ENCODE measurements at regions not wholly inside any gene's neighbourhood (a gene's known extent, or its start where the extent isn't known, plus 50 kb on each side); places are given as distances from the start of the nearest gene placed in this dataset.

DNA sequence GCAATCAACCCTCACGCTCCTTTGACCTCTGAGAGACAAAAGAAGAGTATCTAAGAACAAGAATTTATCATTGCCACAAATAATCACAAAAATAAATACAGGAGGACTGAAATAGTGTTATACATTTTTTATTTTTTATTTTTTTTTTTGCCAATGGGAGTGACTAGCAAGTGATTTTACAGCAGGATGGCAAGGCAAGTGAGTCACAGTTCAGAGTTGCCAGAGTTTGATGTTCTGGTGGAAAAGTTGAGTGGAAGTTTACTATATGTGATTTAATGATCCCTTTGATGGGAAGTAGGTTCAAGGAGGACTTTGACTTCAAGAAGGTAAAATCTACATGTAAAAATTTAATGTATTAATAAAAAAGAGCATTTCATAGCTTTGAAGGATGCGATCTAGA, 2691.4 kb downstream of the PCDH9 start:
- TF ChIP-seq, protein P1, sequence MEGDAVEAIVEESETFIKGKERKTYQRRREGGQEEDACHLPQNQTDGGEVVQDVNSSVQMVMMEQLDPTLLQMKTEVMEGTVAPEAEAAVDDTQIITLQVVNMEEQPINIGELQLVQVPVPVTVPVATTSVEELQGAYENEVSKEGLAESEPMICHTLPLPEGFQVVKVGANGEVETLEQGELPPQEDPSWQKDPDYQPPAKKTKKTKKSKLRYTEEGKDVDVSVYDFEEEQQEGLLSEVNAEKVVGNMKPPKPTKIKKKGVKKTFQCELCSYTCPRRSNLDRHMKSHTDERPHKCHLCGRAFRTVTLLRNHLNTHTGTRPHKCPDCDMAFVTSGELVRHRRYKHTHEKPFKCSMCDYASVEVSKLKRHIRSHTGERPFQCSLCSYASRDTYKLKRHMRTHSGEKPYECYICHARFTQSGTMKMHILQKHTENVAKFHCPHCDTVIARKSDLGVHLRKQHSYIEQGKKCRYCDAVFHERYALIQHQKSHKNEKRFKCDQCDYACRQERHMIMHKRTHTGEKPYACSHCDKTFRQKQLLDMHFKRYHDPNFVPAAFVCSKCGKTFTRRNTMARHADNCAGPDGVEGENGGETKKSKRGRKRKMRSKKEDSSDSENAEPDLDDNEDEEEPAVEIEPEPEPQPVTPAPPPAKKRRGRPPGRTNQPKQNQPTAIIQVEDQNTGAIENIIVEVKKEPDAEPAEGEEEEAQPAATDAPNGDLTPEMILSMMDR (IDR thresholded peaks at IDR 0.05 in 2 of 3, conservative IDR thresholded peaks at IDR 0.05 in 1 of 3; ENCODE audit: control insufficient read depth in 2 of 3, extremely low read depth in 1 of 3, insufficient read depth in 1 of 3, low read depth in 3 of 3, low read length in 3 of 3), result no peak
- no peak for TF ChIP-seq TCF7 (IDR thresholded peaks at IDR 0.05; ENCODE audit: borderline replicate concordance)
- TF ChIP-seq FOXK2 (IDR thresholded peaks at IDR 0.05), result no peak
- TF ChIP-seq SREBF2 (IDR thresholded peaks at IDR 0.05; ENCODE audit: low read length), result no peak
- TF ChIP-seq, protein P2, sequence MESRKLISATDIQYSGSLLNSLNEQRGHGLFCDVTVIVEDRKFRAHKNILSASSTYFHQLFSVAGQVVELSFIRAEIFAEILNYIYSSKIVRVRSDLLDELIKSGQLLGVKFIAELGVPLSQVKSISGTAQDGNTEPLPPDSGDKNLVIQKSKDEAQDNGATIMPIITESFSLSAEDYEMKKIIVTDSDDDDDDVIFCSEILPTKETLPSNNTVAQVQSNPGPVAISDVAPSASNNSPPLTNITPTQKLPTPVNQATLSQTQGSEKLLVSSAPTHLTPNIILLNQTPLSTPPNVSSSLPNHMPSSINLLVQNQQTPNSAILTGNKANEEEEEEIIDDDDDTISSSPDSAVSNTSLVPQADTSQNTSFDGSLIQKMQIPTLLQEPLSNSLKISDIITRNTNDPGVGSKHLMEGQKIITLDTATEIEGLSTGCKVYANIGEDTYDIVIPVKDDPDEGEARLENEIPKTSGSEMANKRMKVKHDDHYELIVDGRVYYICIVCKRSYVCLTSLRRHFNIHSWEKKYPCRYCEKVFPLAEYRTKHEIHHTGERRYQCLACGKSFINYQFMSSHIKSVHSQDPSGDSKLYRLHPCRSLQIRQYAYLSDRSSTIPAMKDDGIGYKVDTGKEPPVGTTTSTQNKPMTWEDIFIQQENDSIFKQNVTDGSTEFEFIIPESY (IDR thresholded peaks at IDR 0.05), result no peak
- TF ChIP-seq TAF1 (IDR thresholded peaks at IDR 0.05; ENCODE audit: borderline replicate concordance, low read depth, low read length), result no peak
- TF ChIP-seq CHD4 (IDR thresholded peaks at IDR 0.05), result no peak
- TF ChIP-seq NR2C2 (IDR thresholded peaks at IDR 0.05; ENCODE audit: borderline replicate concordance, control insufficient read depth, insufficient read length, low read depth), result no peak
- no peak for TF ChIP-seq CEBPB (IDR thresholded peaks at IDR 0.05; ENCODE audit: borderline replicate concordance in 1 of 2, low read depth in 2 of 2, low read length in 2 of 2)
- TF ChIP-seq POLR2A (IDR thresholded peaks at IDR 0.05; ENCODE audit: low read depth, low read length), result no peak
